WTC11 (cell line): ENCODE measurements at regions not wholly inside any gene's neighbourhood (a gene's known extent, or its start where the extent isn't known, plus 50 kb on each side); places are given as distances from the start of the nearest gene placed in this dataset.

Experiments
- ATAC-seq: fragments of 200-7000 bp; cut with Tn5 transposase; 2 replicates; pipeline ENCODE4 v1.10.0; 2021; ENCODE audit warnings: mild to moderate bottlenecking, moderate library complexity
- CTCF ChIA-PET: fragments of 300-600 bp; sonication (Branson Sonifier 250); formaldehyde crosslinking; loops from one replicate; lab custom pipeline; 2021; ENCODE audit warnings: antibody characterized with exemption; lab: Charles Lee
- POLR2A ChIA-PET: fragments of 350-600 bp; sonication (Branson Sonifier 250); formaldehyde crosslinking; loops from one replicate; lab custom pipeline; 2021; ENCODE audit warnings: antibody characterized with exemption; lab: Charles Lee
- DNase-seq: peaks from one replicate; pipeline ENCODE4 v3.0.0; 2021; ENCODE audit warnings: low spot score
- H3K27ac Mint-ChIP-seq: 2 replicates; pipeline ENCODE4 v1.8.0; 2021; ENCODE audit warnings: mixed read lengths
- H3K27me3 Mint-ChIP-seq: 2 replicates; pipeline ENCODE4 v1.8.0; 2021; ENCODE audit warnings: low read depth, mild to moderate bottlenecking, moderate library complexity, mixed read lengths
- H3K36me3 Mint-ChIP-seq: 2 replicates; pipeline ENCODE4 v1.8.0; 2021; ENCODE audit warnings: mixed read lengths
- H3K4me1 Mint-ChIP-seq: 2 replicates; pipeline ENCODE4 v1.8.0; 2022; ENCODE audit warnings: mixed read lengths
- H3K4me3 Mint-ChIP-seq: 2 replicates; pipeline ENCODE4 v1.8.0; 2021; ENCODE audit warnings: mild to moderate bottlenecking, moderate library complexity, mixed read lengths
- H3K9me3 Mint-ChIP-seq: 2 replicates; pipeline ENCODE4 v1.8.0; 2021; ENCODE audit warnings: mixed read lengths
- ATF1 ChIP-seq: sonication (generic); formaldehyde crosslinking; IDR thresholded peaks from 2 replicates; pipeline ENCODE4 v1.8.1; 2023; ENCODE audit warnings: mild to moderate bottlenecking, moderate library complexity, missing genetic modification reagents
- CBFB ChIP-seq: sonication (generic); formaldehyde crosslinking; IDR thresholded peaks from 2 replicates; pipeline ENCODE4 v1.8.1; 2022; ENCODE audit warnings: mild to moderate bottlenecking, low read depth, missing genetic modification reagents
- CREB1 ChIP-seq: sonication (generic); formaldehyde crosslinking; IDR thresholded peaks from 2 replicates; pipeline ENCODE4 v1.8.0; 2023; ENCODE audit warnings: mild to moderate bottlenecking, missing genetic modification reagents
- ELF4 ChIP-seq: sonication (generic); formaldehyde crosslinking; IDR thresholded peaks from 2 replicates; pipeline ENCODE4 v1.8.1; 2022; ENCODE audit warnings: low read depth, mild to moderate bottlenecking, moderate library complexity, missing genetic modification reagents
- EMX1 ChIP-seq: fragments of 250-450 bp; sonication (Bioruptor Pico); IDR thresholded peaks from 2 replicates; pipeline ENCODE4 v1.8.0; 2021; ENCODE audit warnings: mild to moderate bottlenecking
- GRHL2 ChIP-seq: fragments of 250-450 bp; sonication (Bioruptor Pico); IDR thresholded peaks from 2 replicates; pipeline ENCODE4 v1.8.0; 2022; ENCODE audit warnings: mild to moderate bottlenecking, moderate library complexity; ENCODE audit not compliant: insufficient replicate concordance, severe bottlenecking
- NR3C1 ChIP-seq: sonication (generic); formaldehyde crosslinking; conservative IDR thresholded peaks from 2 replicates; pipeline ENCODE4 v1.8.1; 2023; ENCODE audit warnings: low read depth, mild to moderate bottlenecking, missing genetic modification reagents
- TEAD1 ChIP-seq: sonication (generic); formaldehyde crosslinking; IDR thresholded peaks from 2 replicates; pipeline ENCODE4 v1.8.0; 2022; ENCODE audit warnings: mild to moderate bottlenecking, missing genetic modification reagents
- ZBTB43 ChIP-seq: sonication (generic); formaldehyde crosslinking; IDR thresholded peaks from 2 replicates; pipeline ENCODE4 v1.8.1; 2023; ENCODE audit warnings: mild to moderate bottlenecking, missing genetic modification reagents
- ZNF138 ChIP-seq: sonication (generic); formaldehyde crosslinking; conservative IDR thresholded peaks from 2 replicates; pipeline ENCODE4 v1.8.1; 2022; ENCODE audit warnings: mild to moderate bottlenecking, moderate library complexity, missing genetic modification reagents
- ZNF219 ChIP-seq: sonication (generic); formaldehyde crosslinking; IDR thresholded peaks from 2 replicates; pipeline ENCODE4 v1.8.0; 2023; ENCODE audit warnings: missing genetic modification reagents, mild to moderate bottlenecking, borderline replicate concordance
- ZNF263 ChIP-seq: sonication (generic); formaldehyde crosslinking; IDR thresholded peaks from 2 replicates; pipeline ENCODE4 v1.8.1; 2022; ENCODE audit warnings: low read depth, mild to moderate bottlenecking, moderate library complexity, missing genetic modification reagents
- ZNF317 ChIP-seq: sonication (generic); formaldehyde crosslinking; IDR thresholded peaks from 2 replicates; pipeline ENCODE4 v1.8.1; 2023; ENCODE audit warnings: low read depth, mild to moderate bottlenecking, moderate library complexity, missing genetic modification reagents, borderline replicate concordance
- TF ChIP-seq, protein P1 (sequence below): sonication (generic); formaldehyde crosslinking; IDR thresholded peaks from 2 replicates; pipeline ENCODE4 v1.8.1; 2022; ENCODE audit warnings: missing genetic modification reagents, borderline replicate concordance
- TF ChIP-seq, protein P2 (sequence below): sonication (generic); formaldehyde crosslinking; IDR thresholded peaks from 2 replicates; pipeline ENCODE4 v1.8.1; 2022; ENCODE audit warnings: mild to moderate bottlenecking, moderate library complexity, missing genetic modification reagents
- TF ChIP-seq, protein P3 (sequence below): fragments of 250-450 bp; sonication (Bioruptor Pico); IDR thresholded peaks from 2 replicates; pipeline ENCODE4 v1.8.0; 2021; ENCODE audit warnings: mild to moderate bottlenecking
- TF ChIP-seq, protein P4 (sequence below): fragments of 250-450 bp; sonication (Bioruptor Pico); IDR thresholded peaks from 2 replicates; pipeline ENCODE4 v2.1.2; 2022; ENCODE audit warnings: mild to moderate bottlenecking, moderate library complexity

DNA sequence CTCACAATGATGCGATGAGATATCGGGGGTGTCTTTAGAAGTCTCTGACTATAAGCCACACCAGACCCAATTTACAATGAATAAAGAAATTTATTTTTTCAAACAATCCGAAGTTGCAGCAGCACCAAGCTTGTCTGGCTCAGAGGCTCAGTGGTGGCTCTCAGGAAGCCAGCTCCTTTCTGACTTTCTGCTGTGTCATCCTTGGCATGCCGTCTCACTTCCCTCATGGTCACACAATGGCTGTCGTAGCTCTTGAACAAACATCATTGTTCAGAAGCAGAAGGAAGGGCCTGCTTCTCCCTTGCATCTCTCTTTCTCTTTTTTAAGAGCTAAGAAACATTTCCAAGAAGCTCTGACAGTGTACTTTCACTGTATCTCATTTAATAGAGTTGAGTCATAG, 299.0 kb downstream of the DOK5 start:
- CTCF ChIA-PET: no interaction called here
- no peak for DNase-seq

GRCh38 chr20:54773643-54774000, 298.2 kb downstream of the DOK5 start:
- TF ChIP-seq TEAD1 (CRISPR knock-in tag): no peak
- TF ChIP-seq, protein P1, sequence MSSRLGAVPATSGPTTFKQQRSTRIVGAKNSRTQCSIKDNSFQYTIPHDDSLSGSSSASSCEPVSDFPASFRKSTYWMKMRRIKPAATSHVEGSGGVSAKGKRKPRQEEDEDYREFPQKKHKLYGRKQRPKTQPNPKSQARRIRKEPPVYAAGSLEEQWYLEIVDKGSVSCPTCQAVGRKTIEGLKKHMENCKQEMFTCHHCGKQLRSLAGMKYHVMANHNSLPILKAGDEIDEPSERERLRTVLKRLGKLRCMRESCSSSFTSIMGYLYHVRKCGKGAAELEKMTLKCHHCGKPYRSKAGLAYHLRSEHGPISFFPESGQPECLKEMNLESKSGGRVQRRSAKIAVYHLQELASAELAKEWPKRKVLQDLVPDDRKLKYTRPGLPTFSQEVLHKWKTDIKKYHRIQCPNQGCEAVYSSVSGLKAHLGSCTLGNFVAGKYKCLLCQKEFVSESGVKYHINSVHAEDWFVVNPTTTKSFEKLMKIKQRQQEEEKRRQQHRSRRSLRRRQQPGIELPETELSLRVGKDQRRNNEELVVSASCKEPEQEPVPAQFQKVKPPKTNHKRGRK (CRISPR knock-in tag): no peak
- TF ChIP-seq ZNF263 (CRISPR knock-in tag): no peak
- no peak for TF ChIP-seq ZNF219 (CRISPR knock-in tag)
- TF ChIP-seq GRHL2: no peak
- no peak for TF ChIP-seq ZBTB43
- Mint-ChIP-seq H3K36me3 (peaks cover 78% of the 10 kb centered on the region), H3K9me3 (peaks cover 92% of the 10 kb centered on the region), H3K27me3 (peaks cover 7% of the 10 kb centered on the region), H3K27ac (no peak overlapping the region), H3K4me3 (no peak overlapping the region), H3K4me1 (no peaks in the 10 kb centered on the region)
- ATAC-seq (no peak), DNase-seq (no peak)
- ChIA-PET POLR2A (no interaction called here), CTCF (no interaction called here)

More for the DNA sequence above, 299.0 kb downstream of the DOK5 start:
- Mint-ChIP-seq H3K9me3 (peaks cover 94% of the 10 kb centered on the region), H3K4me1 (no peaks in the 10 kb centered on the region), H3K4me3 (no peak overlapping the region), H3K27me3 (peaks cover 7% of the 10 kb centered on the region), H3K36me3 (peaks cover 81% of the 10 kb centered on the region), H3K27ac (no peak overlapping the region)
- ATAC-seq: no peak
- TF ChIP-seq ATF1 (CRISPR knock-in tag) (no peak), ZNF317 (no peak), CREB1 (CRISPR knock-in tag) (no peak), EMX1 (CRISPR knock-in tag) (no peak)
- POLR2A ChIA-PET: no interaction called here

DNA sequence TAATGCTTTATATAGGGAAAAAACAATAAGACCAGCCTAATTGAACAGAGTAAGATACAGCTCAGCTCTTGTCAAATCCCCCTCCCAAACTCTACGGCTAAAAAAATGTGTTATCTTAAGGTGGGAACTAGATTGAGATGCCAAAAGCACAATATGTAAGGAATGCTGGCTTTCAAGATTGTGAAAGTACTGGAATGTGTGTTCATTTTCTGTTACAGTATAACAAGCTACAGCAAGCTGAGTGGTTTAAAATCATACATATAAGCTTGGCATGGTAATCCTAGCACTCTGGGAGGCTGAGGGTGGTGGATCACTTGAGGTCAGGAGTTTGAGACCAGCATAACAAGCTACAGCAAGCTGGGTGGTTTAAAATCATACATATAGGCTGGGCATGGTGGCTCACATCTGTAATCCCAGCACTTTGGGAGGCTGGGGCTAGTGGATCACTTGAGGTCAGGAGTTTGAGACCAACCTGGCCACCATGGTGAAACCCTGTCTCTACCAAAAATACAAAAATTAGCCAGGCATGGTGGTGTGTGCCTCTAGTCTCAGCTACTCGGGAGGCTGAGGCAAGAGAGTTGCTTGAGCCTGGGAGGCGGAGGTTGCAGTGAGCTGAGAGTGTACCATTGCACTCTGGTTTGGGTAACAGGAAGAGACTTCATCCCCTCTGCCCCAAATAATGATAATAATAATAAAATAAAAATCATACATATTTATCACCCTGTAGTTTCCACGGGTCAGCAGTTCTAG, 297.7 kb downstream of the DOK5 start:
- POLR2A ChIA-PET: no interaction called here
- DNase-seq: no peak
- no peak overlapping the region for H3K27ac Mint-ChIP-seq
- H3K9me3 Mint-ChIP-seq: peaks cover 92% of the 10 kb centered on the region
- peaks cover 79% of the 10 kb centered on the region for H3K36me3 Mint-ChIP-seq
- CTCF ChIA-PET: no interaction called here
- no peak overlapping the region for H3K4me3 Mint-ChIP-seq
- H3K27me3 Mint-ChIP-seq: peaks cover 11% of the 10 kb centered on the region
- TF ChIP-seq CBFB (CRISPR knock-in tag): no peak
- TF ChIP-seq ZNF219 (CRISPR knock-in tag): no peak
- TF ChIP-seq ELF4 (CRISPR knock-in tag): no peak
- TF ChIP-seq, protein P2, sequence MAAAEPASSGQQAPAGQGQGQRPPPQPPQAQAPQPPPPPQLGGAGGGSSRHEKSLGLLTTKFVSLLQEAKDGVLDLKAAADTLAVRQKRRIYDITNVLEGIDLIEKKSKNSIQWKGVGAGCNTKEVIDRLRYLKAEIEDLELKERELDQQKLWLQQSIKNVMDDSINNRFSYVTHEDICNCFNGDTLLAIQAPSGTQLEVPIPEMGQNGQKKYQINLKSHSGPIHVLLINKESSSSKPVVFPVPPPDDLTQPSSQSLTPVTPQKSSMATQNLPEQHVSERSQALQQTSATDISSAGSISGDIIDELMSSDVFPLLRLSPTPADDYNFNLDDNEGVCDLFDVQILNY (CRISPR knock-in tag): no peak
- TF ChIP-seq, protein P3, sequence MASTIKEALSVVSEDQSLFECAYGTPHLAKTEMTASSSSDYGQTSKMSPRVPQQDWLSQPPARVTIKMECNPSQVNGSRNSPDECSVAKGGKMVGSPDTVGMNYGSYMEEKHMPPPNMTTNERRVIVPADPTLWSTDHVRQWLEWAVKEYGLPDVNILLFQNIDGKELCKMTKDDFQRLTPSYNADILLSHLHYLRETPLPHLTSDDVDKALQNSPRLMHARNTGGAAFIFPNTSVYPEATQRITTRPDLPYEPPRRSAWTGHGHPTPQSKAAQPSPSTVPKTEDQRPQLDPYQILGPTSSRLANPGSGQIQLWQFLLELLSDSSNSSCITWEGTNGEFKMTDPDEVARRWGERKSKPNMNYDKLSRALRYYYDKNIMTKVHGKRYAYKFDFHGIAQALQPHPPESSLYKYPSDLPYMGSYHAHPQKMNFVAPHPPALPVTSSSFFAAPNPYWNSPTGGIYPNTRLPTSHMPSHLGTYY (CRISPR knock-in tag): no peak
- no peak for TF ChIP-seq ATF1 (CRISPR knock-in tag)
- TF ChIP-seq, protein P4, sequence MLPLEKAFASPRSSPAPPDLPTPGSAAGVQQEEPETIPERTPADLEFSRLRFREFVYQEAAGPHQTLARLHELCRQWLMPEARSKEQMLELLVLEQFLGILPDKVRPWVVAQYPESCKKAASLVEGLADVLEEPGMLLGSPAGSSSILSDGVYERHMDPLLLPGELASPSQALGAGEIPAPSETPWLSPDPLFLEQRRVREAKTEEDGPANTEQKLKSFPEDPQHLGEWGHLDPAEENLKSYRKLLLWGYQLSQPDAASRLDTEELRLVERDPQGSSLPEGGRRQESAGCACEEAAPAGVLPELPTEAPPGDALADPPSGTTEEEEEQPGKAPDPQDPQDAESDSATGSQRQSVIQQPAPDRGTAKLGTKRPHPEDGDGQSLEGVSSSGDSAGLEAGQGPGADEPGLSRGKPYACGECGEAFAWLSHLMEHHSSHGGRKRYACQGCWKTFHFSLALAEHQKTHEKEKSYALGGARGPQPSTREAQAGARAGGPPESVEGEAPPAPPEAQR (CRISPR knock-in tag): no peak
- no peak for TF ChIP-seq NR3C1 (CRISPR knock-in tag)
- TF ChIP-seq ZNF138 (CRISPR knock-in tag): no peak
- TF ChIP-seq, all 79 proteins: peak for 0
- no peak for ATAC-seq
- H3K4me1 Mint-ChIP-seq: no peaks in the 10 kb centered on the region
